ENCODE measurements at regions not wholly inside any gene's neighbourhood (a gene's known extent, or its start where the extent isn't known, plus 50 kb on each side); places are given as distances from the start of the nearest gene placed in this dataset.

- TF ChIP-seq ZNF280D (tag by site-specific recombination; IDR thresholded peaks at IDR 0.05): no peak
- no peak for TF ChIP-seq ZNF394 (tag by site-specific recombination; IDR thresholded peaks at IDR 0.05; ENCODE audit: borderline replicate concordance)
- TF ChIP-seq ZBTB21 (tag by site-specific recombination; IDR thresholded peaks at IDR 0.05): no peak
These were observed 366.3 kb downstream of the ICE1 start (continued) for GRCh38 chr5:5788793-5789192.

- CTCF ChIA-PET: no interaction called here
- TF ChIP-seq ZNF184 (tag by site-specific recombination; IDR thresholded peaks at IDR 0.05): no peak
- H3K4me3 ChIP-seq (ENCODE audit: low read depth, low read length): no peak overlapping the region
- no peaks in the 10 kb centered on the region for H3K4me1 ChIP-seq (ENCODE audit: control insufficient read depth, insufficient read depth, low read length)
- no peak overlapping the region for H3K27ac ChIP-seq (ENCODE audit: extremely low read depth, low read depth, low read length)
- H3K9me3 ChIP-seq (ENCODE audit: control insufficient read depth, insufficient read depth, low read depth, low read length): no peaks in the 10 kb centered on the region
- H3K36me3 ChIP-seq (ENCODE audit: control insufficient read depth in 2 of 2, insufficient read depth in 1 of 2, low read length in 2 of 2): no peaks in the 10 kb centered on the region
- POLR2A ChIA-PET: no interaction called here
These were observed 364.9 kb downstream of the ICE1 start for GRCh38 chr5:5787373-5787772.

GRCh38 chr5:5784101-5784500, 361.6 kb downstream of the ICE1 start:
- Histone ChIP-seq H3K36me3 (ENCODE audit: control insufficient read depth in 2 of 2, insufficient read depth in 1 of 2, low read length in 2 of 2) (no peaks in the 10 kb centered on the region), H3K4me3 (ENCODE audit: low read depth, low read length) (no peak overlapping the region), H3K9me3 (ENCODE audit: control insufficient read depth, insufficient read depth, low read depth, low read length) (no peaks in the 10 kb centered on the region), H3K4me1 (ENCODE audit: control insufficient read depth, insufficient read depth, low read length) (no peaks in the 10 kb centered on the region), H3K27ac (ENCODE audit: extremely low read depth, low read depth, low read length) (no peak overlapping the region)
- ChIA-PET POLR2A (no interaction called here), CTCF (no interaction called here)
- TF ChIP-seq ZSCAN4 (tag by site-specific recombination; IDR thresholded peaks at IDR 0.05) (no peak), ATF2 (tag by site-specific recombination; IDR thresholded peaks at IDR 0.05; ENCODE audit: low read depth) (peak; percentile 67)

- no peaks in the 10 kb centered on the region for H3K9me3 ChIP-seq (ENCODE audit: control insufficient read depth, insufficient read depth, low read depth, low read length)
- CTCF ChIA-PET: no interaction called here
- no peak overlapping the region for H3K4me3 ChIP-seq (ENCODE audit: low read depth, low read length)
- POLR2A ChIA-PET: no interaction called here
- H3K27ac ChIP-seq (ENCODE audit: extremely low read depth, low read depth, low read length): no peak overlapping the region
- no peaks in the 10 kb centered on the region for H3K4me1 ChIP-seq (ENCODE audit: control insufficient read depth, insufficient read depth, low read length)
- no peaks in the 10 kb centered on the region for H3K36me3 ChIP-seq (ENCODE audit: control insufficient read depth in 2 of 2, insufficient read depth in 1 of 2, low read length in 2 of 2)
- no peak for TF ChIP-seq ZBTB11 (tag by site-specific recombination; conservative IDR thresholded peaks at IDR 0.05; ENCODE audit: low read depth)
- TF ChIP-seq ZBTB1 (tag by site-specific recombination; IDR thresholded peaks at IDR 0.05): no peak
- TF ChIP-seq ZNF629 (tag by site-specific recombination; IDR thresholded peaks at IDR 0.05): no peak
- no peak for TF ChIP-seq ZNF433 (tag by site-specific recombination; IDR thresholded peaks at IDR 0.05; ENCODE audit: low read depth)
- TF ChIP-seq ZSCAN5A (tag by site-specific recombination; IDR thresholded peaks at IDR 0.05): no peak
- TF ChIP-seq ZNF239 (tag by site-specific recombination; IDR thresholded peaks at IDR 0.05): no peak
- TF ChIP-seq ZNF626 (tag by site-specific recombination; IDR thresholded peaks at IDR 0.05): no peak
- TF ChIP-seq ZNF513 (tag by site-specific recombination; IDR thresholded peaks at IDR 0.05): no peak
- TF ChIP-seq ZSCAN16 (tag by site-specific recombination; IDR thresholded peaks at IDR 0.05): no peak
- no peak for TF ChIP-seq KLF9 (tag by site-specific recombination; IDR thresholded peaks at IDR 0.05; ENCODE audit: low read depth)
- no peak for TF ChIP-seq ZNF529 (tag by site-specific recombination; IDR thresholded peaks at IDR 0.05; ENCODE audit: insufficient replicate concordance)
- TF ChIP-seq MEIS1 (CRISPR knock-in tag; IDR thresholded peaks at IDR 0.05; ENCODE audit: borderline replicate concordance): no peak
These were observed 360.5 kb downstream of the ICE1 start for GRCh38 chr5:5783021-5783420.
